ENCODE measurements at regions not wholly inside any gene's neighbourhood (a gene's known extent, or its start where the extent isn't known, plus 50 kb on each side); places are given as distances from the start of the nearest gene placed in this dataset.

DNA sequence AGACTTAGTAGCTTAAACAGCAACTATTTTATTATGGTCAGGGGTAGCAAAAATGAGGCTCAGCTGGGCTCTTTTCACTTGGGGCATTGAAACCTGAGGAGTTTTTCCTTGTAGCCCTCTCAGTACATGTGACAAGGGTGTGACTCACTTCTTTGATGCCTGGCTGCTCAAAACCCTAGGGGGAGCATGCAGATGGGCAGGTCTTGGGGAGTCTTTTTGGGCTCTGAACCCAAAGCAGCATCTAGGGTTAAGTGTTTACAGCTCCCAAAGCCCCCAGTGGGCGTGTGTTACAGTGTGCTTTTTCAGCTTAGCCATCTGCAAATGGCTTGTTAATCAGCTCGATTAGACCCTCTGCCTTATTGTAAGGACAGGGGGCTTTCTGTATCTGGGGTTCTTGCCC is 1752.7 kb downstream of the PCDH7 start:
- TF ChIP-seq SP1 (IDR thresholded peaks at IDR 0.05; ENCODE audit: low read depth, low read length) (no peak), BRCA1 (IDR thresholded peaks at IDR 0.05; ENCODE audit: low read depth, low read length) (no peak), EZH2 (IDR thresholded peaks at IDR 0.05; ENCODE audit: low read depth, low read length, severe bottlenecking) (no peak)
